ENCODE measurements at regions not wholly inside any gene's neighbourhood (a gene's known extent, or its start where the extent isn't known, plus 50 kb on each side); places are given as distances from the start of the nearest gene placed in this dataset.

- in situ Hi-C loops (cut with HindIII; ENCODE audit: low sequenced_read_pairs), result no loop called here
- DNase-seq (ENCODE audit: low read depth), result no peak
- no peak overlapping the region for H3K4me3 ChIP-seq (ENCODE audit: low read depth, low read length)
- TF ChIP-seq CTCF (IDR thresholded peaks at IDR 0.05; ENCODE audit: low read depth, low read length, missing control alignments), result no peak
Observed at GRCh38 chr12:76201316-76201715, 116.8 kb upstream of the NAP1L1 start.

- no peak overlapping the region for H3K4me3 ChIP-seq (ENCODE audit: low read depth, low read length)
- in situ Hi-C loops (cut with HindIII; ENCODE audit: low sequenced_read_pairs), result no loop called here
- no peak for TF ChIP-seq CTCF (IDR thresholded peaks at IDR 0.05; ENCODE audit: low read depth, low read length, missing control alignments)
- peak; percentile 63 for DNase-seq (ENCODE audit: low read depth)
Observed at GRCh38 chr12:76199808-76200207, 115.3 kb upstream of the NAP1L1 start.

- in situ Hi-C loops (cut with HindIII; ENCODE audit: low sequenced_read_pairs), result no loop called here
- H3K4me3 ChIP-seq (ENCODE audit: low read depth, low read length), result no peak overlapping the region
- no peak for DNase-seq (ENCODE audit: low read depth)
- no peak for TF ChIP-seq CTCF (IDR thresholded peaks at IDR 0.05; ENCODE audit: low read depth, low read length, missing control alignments)
Observed at GRCh38 chr12:76198839-76199238, 114.4 kb upstream of the NAP1L1 start.

DNA sequence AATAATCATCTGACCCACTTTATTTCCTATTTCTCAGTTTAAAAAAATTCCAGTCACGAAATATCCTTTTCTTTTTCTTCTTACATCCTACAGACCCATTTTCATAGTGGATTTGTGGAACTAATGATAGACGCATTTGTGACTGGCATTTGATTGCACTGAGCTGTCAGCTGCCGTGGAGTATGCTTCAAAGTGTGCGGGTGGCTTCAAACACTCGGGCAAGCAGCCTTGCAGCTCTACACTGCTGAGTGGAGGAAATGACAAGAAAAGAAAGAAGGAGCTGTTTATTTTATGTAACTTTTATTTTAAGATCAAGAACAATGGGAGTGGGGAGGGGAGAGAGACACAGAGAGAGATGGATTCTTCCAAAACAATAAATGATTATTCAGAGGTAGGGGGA, 112.8 kb upstream of the NAP1L1 start:
- no peak for TF ChIP-seq CTCF (IDR thresholded peaks at IDR 0.05; ENCODE audit: low read depth, low read length, missing control alignments)
- H3K4me3 ChIP-seq (ENCODE audit: low read depth, low read length), result no peak overlapping the region
- in situ Hi-C loops (cut with HindIII; ENCODE audit: low sequenced_read_pairs), result no loop called here
- DNase-seq (ENCODE audit: low read depth), result no peak

DNA sequence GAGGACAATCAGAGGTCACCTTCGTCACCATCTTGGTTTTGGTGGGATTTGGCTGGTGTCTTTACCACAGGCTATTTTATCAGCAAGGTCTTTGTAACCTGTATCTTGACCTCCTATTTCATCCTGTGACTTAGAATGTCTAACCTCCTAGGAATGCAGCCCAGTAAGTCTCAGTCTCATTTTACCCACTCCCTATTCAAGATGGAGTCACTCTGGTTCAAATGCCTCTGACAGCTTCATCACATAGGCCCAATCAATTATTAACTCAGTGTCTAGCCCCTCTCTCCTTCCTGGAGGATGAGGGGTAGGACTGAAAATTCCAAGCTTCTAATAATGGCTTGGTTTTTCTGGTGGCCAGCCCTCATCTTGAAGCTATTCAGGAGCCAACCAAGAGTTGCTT, 111.4 kb upstream of the NAP1L1 start:
- no peak for TF ChIP-seq CTCF (IDR thresholded peaks at IDR 0.05; ENCODE audit: low read depth, low read length, missing control alignments)
- in situ Hi-C loops (cut with HindIII; ENCODE audit: low sequenced_read_pairs), result no loop called here
- no peak for DNase-seq (ENCODE audit: low read depth)
- H3K4me3 ChIP-seq (ENCODE audit: low read depth, low read length), result no peak overlapping the region

DNA sequence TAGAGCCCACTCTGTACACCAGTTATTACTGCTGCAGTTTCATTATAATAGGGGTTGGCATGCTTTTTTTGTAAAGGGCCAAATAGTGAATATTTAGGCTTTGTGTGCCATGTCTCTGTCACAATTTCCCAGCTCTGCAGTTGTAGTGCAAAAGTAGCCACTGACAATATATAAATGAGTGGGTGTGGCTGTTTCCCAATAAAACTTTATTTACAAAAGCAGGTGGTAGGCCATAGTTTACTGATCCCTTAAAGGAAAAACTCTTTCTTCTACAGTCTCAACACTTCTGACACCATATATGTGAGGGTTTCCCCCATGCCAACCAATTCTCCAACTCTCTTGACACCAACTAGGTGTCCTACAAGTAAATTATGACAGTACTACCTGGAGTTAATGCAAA, 110.2 kb upstream of the NAP1L1 start:
- H3K4me3 ChIP-seq (ENCODE audit: low read depth, low read length), result no peak overlapping the region
- DNase-seq (ENCODE audit: low read depth), result no peak
- in situ Hi-C loops (cut with HindIII; ENCODE audit: low sequenced_read_pairs), result no loop called here
- TF ChIP-seq CTCF (IDR thresholded peaks at IDR 0.05; ENCODE audit: low read depth, low read length, missing control alignments), result no peak

DNA sequence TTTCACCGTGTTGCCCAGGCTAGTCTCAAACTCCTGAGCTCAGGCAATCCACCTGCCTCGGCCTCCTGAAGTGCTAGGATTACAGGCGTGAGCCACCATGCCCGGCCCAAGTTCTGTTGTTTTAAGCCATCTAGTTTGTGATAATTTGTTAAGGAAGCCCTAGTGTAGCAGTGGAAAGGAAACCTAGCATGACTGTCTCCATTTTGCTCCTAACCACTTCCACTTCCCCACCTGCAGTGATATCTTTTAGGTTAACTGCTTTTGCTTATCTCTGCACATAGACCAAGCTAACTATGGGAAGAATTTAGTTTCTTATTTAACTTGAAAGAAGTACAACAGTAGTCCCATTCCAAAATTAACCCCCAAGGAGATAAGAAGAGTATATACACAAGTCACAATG, 109.5 kb upstream of the NAP1L1 start:
- no peak for TF ChIP-seq CTCF (IDR thresholded peaks at IDR 0.05; ENCODE audit: low read depth, low read length, missing control alignments)
- DNase-seq (ENCODE audit: low read depth), result no peak
- H3K4me3 ChIP-seq (ENCODE audit: low read depth, low read length), result no peak overlapping the region
- in situ Hi-C loops (cut with HindIII; ENCODE audit: low sequenced_read_pairs), result no loop called here
